ENCODE measurements at regions not wholly inside any gene's neighbourhood (a gene's known extent, or its start where the extent isn't known, plus 50 kb on each side); places are given as distances from the start of the nearest gene placed in this dataset.

- no peak for FAIRE-seq
Measured at GRCh38 chr6:114605656-114606055, 262.8 kb upstream of the HS3ST5 start.

DNA sequence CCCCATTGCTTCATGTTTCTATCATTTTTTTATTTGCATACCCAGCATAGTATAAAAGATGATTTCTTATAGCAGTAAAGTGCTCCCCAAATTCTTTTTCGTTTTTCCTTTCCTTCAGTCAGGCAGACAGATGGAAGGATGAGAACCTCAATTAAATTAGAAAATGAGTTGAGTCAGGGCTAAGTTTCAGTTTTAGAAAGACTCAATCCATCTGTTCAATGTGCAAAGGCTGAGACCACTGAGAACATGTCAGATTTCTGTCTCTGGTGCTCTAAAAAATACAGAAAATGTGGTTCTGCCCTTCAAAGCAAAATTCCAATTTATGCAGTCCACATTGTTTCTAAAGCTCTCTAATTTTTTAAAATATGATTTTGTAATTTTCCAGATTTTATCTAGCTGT is 257.6 kb upstream of the HS3ST5 start:
- FAIRE-seq, result no peak

GRCh38 chr6:114595591-114595990 is 252.8 kb upstream of the HS3ST5 start:
- FAIRE-seq, result no peak

DNA sequence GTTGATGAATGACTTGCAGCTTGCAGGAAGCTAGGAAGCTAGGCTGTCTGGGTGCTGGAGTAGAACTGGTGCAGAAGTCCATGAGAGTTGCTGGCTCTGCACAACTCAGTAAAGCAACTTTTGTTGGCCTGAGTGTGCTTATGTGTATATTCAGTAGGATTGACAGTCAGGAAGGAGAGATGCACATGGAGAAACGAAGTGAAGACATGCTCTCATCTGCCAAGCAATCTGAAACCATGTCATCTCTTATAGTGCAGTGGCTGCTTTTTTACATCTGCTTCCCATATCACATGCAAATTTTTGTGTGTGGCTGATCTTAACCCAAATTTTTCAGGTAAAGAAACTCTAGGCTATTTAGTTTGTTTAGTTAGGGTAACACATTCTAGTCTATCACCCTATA is 252.4 kb upstream of the HS3ST5 start:
- FAIRE-seq, result no peak

- no peak for FAIRE-seq
Measured at GRCh38 chr6:114592506-114592905, 249.7 kb upstream of the HS3ST5 start.

DNA sequence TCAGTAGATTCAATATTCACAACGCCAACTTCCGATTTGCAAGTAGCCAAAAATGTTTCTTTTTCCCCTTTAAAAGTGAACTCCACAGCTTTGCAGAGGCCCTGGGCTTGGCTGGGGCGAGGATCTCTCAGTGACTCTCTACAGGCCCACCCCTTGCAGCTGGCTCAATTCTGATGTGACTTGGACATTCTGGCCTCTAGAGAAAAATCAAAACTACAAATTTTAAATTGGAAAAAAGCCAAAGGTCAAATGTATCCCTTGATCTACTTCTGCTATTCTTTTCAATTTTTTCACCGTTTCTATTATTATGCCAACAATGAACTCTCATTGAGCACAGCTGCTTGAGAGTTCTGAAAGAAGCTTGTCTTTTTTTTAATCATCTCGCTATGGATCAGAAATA is 245.9 kb upstream of the HS3ST5 start:
- FAIRE-seq, result no peak

DNA sequence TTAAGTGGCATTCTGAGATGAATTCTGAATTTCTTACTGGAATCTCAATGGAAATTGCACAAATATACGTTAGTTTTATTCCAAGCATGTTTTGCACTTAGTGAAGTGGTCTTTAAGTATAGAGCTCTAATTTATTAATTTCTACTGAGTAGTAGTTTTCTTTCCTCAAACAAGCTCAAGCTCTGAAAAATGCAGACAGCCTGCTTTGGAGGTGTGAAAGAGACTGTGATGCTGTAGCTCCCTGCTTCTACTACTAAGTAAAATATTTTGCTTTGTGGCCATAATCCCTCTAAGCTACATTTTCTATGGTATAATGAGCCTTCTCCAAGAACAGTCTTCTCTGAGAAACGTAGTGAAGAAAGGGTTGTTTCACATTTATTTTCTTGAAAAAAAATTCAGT is 243.5 kb upstream of the HS3ST5 start:
- no peak for FAIRE-seq

- FAIRE-seq, result no peak
Measured at GRCh38 chr6:114581293-114581692, 238.5 kb upstream of the HS3ST5 start.

- FAIRE-seq, result no peak
Measured at GRCh38 chr6:114580882-114581281, 238.1 kb upstream of the HS3ST5 start.

DNA sequence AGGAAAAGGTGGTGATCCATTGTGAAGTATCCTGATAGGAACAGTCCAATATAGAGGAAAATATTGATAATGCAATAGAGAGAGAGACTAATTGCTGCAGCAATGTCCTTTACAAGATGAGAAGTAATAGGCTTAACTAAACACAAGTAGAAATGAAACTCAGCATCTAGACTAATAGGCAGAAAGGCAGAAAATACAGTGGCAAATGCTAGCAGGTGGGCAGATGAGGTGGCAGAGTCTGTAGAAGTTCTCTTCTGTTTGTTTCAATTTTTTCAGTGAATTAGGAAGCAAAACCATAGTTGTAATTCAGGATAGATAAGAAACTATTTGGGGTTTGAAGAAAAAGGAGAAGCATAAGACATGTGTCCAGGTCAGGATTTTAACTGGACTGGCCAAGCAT is 236.7 kb upstream of the HS3ST5 start:
- no peak for FAIRE-seq

DNA sequence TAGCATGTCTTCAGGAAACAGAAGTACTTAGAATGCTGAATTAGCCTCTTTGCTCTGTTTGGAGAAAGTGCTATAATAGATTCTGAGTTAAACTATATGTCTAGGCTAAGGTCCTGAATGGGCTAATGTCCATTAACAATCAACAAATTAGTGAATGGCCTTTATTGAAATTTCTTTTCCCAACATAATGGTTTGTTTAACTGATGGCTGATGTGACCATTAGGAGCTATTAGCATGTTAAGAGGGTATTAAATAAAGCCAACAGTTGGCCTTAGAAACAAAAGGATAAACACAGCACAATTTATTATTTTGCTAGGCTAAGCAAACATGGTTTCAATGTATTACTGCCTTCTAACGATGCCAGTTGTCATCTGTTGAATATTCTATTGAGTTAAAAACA is 234.3 kb upstream of the HS3ST5 start:
- no peak for FAIRE-seq

DNA sequence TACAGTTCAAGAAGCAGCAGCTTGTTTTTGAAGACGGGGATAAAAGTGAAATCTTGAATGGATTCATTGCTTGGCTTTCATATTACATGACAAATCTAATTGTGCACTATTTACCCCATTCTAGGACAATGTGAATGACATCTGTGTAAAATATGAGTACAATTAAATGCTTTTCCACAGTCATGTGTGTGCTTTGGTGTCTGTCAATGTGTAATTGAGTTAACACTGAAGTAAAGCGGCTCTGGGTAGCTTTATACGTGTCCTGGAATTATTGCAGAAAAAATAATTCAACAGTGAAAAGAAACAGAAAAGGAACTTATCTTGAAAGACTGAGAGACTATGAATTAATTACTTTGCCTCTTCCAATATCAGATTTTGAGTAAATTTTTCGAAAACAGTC is 233.5 kb upstream of the HS3ST5 start:
- no peak for FAIRE-seq

DNA sequence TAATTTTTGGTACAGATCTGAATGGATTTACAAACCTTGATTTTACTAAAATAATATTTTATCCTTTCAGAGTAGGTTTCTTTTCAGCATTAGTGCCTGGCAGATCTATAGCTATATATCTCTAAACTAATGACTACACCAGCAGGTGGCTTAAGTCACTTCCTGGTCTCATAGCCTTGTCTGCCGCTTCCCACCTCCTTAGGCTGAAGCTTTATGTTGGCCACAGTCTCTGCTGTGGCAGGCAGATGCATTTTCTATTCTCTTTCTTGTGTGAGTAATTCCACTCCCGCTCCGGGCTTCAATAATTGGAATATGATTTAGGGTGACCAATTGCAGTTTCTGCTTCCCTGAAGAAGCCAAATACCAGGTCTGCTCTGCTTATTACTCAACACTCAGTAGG is 226.8 kb upstream of the HS3ST5 start:
- FAIRE-seq, result no peak

DNA sequence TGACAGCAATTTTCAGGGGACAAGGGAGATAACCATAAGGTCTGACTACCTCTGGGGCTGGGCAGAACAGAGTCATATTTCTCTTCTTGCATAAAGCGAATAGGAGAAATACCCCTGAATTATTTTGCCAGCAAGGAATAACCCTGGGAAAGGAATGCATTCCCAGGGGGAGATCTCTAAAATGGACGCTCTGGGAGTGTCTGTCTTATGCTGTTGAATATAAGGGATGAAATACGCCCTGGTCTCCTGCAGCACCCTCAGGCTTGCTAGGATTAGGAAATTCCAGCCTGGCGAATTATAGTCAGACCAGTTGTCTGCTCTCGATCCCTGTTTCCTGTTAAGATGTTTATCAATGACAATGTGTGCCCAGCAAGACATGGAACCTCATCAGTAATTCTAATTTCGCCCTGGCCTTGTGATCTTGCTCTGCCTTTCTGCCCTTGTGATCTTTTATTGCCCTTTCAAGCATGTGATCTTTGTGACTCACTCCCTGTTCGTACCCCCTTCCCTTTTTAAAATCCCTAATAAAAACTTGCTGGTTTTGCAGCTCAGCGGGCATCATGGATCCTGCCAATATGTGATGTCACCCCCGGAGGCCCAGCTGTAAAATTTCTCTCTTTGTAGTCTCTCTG is 221.6 kb upstream of the HS3ST5 start:
- no peak for FAIRE-seq

DNA sequence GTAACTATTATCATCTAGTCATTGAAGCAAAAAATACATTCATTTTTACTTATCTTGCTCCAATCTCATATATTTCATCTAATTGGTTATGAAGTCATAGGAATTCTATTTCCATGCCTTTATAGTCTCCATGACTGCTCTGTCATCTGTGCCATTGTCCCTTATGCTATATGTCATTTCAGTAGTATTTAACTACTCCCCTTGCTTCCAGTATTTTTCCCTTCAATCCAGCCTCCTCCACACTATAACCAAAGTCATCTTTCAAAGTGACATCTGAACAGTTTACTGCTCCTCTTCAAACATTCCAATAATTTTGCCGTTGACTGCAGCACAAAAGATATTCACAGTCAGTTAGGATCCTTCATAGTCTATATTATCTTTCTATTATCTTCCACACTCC is 216.6 kb upstream of the HS3ST5 start:
- FAIRE-seq, result no peak

GRCh38 chr6:114558153-114558552 is 215.3 kb upstream of the HS3ST5 start:
- no peak for FAIRE-seq

DNA sequence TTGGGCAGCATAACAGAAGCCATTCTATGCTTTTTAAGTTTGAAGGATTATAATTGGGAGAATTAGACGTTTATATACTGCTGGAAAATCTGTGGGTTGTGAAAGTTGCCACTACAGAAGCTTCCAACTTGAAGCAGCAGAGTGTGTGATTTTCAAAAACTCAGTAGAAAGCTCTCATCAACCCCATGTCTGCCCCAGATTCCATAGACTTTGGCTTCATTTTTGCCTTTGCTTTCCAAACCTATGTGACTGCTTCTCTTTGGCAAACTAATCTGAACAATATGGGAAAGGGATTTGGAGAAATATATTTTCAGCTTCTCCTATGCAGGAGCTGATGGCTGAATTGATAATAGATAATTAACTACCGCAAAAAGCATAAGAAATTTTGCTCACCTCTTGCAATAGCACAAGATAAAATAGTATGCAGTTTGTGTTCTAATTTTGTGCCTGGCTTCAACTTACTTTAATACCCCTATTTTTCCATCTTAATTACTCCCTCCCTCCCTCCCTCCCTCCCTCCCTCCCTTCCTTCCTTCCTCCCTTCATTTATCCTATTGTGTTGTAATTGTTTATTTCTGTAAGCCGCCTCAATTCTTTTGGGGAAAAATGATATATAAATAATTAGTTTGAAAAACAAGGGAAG is 214.1 kb upstream of the HS3ST5 start:
- no peak for FAIRE-seq

DNA sequence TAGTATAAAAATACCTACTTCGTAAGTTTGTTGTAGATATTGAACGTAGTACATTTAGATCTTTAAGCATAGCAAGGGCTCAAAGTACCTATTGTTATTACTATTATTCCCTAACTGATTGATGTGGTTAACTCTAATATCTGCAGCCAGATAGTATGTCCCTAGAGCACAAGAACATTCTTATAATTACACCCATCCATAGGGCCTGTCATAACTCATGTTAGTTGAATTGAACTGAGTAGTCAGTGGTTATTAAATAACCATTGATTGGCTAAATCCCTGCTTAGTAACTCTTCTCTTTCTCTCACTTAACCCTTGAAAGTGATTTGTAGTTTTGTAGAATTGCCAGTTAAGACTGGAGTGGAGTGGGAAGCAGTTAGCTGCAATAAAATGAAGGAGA is 207.5 kb upstream of the HS3ST5 start:
- no peak for FAIRE-seq

DNA sequence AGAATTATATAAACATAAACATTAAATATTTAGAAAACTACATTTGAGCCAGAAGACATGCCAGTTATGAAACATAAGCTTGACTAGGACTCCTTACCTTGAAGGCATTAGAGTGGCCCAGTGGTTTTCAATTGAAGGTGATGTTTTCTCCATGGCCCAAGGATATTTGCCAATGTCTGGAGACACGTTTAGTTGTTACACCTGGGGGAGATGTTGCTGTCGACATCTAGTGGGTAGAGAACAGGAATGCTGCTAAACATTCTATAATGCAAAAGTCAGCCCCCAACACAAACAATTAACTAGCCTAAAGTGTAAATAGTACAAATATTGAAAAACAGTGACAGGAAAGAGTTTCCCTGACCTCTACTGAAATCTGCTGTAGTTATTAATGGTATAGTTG is 200.9 kb upstream of the HS3ST5 start:
- no peak for FAIRE-seq

- FAIRE-seq, result no peak
Measured at GRCh38 chr6:114541794-114542193, 199.0 kb upstream of the HS3ST5 start.

GRCh38 chr6:114537977-114538376 is 195.2 kb upstream of the HS3ST5 start:
- no peak for FAIRE-seq

DNA sequence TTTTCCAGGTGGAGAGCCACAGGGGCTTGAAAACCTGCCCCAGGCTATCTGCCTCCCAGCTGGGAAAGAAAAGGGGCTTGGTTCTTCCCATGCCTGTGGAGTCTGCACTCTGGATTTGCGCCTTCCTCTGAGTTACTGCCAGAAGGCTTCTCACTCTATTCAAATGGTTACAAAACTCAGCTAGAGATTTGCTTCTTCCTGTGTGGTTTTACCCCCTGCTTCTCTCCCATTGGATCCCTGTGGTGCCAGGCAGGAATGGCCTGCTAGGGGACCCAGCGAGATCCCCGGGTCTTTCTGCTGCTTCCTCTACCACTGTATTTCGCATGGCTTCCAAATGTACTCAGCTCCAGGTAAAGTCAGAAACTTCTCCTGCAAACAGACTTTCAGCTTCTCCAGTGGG is 192.0 kb upstream of the HS3ST5 start:
- no peak for FAIRE-seq

GRCh38 chr6:114524081-114524480 is 181.3 kb upstream of the HS3ST5 start:
- FAIRE-seq, result no peak

GRCh38 chr6:114523508-114523907 is 180.7 kb upstream of the HS3ST5 start:
- no peak for FAIRE-seq

GRCh38 chr6:114521926-114522325 is 179.1 kb upstream of the HS3ST5 start:
- FAIRE-seq, result no peak

Data from G401.6 (cell line).